ENCODE measurements at regions not wholly inside any gene's neighbourhood (a gene's known extent, or its start where the extent isn't known, plus 50 kb on each side); places are given as distances from the start of the nearest gene placed in this dataset.
"Not testable (repeated sequence)": the region's sequence is repeated elsewhere in the genome, so short reads cannot be mapped to it uniquely, and the experiment has no call there.

GRCh38 chr2:21770787-21771186 lies 647.0 kb downstream of the TDRD15 start:
- no peak for DNase-seq (ENCODE audit: low read depth in 2 of 2, low spot score in 1 of 2)

GRCh38 chr2:21772624-21773023 lies 648.9 kb downstream of the TDRD15 start:
- no peak for DNase-seq (ENCODE audit: low read depth in 2 of 2, low spot score in 1 of 2)

DNA sequence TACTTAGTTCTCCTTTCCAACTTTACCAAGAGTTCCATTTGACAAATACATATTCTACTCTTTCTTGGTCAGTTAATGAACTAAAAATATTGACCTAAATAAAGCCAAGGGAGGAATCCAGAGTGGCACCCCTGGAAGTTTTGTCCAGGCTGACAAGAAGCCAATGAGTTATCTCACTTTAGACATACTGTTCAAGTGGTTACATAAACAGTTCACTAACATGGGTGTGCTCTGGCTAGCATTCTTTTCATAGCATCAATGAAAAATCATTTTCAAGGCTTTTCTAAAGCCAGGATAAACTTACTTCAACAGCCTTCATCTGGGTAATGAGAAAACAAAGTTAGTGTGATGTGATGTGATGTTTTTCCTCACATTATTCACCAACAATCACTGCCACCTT lies 649.4 kb downstream of the TDRD15 start:
- no peak for DNase-seq (ENCODE audit: low read depth in 2 of 2, low spot score in 1 of 2)

DNA sequence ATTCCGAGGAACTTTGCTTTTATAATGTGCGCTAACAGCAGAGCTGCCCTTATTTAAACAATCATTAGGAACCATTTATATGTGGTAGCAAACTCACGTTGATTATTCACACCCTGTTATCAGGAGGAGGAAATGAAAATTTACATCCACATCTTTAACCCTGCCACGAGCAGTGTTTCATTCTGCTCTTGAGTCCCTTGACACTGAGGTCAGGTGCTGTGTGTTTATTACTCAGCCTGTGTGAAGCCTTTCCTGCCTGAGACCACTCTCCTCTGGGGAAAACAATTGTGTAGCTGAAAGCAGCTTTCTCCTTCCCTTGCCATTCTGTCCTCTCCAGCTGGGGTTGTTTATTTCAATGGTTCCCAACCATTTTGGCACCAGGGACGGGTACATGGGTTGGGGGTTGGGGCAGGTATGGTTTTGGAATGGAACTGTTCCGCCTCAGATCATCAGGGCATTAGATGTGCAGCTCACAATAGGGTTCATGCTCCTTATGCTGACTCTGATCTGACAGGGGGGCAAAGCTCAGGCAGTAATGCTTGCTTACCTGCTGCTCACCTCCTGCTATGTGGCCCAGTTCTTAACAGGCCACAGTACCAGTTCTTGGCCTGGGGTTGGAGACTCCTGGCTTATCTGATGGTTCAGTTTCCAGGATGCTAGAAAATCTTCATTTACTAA lies 651.1 kb downstream of the TDRD15 start:
- no peak for DNase-seq (ENCODE audit: low read depth in 2 of 2, low spot score in 1 of 2)

DNA sequence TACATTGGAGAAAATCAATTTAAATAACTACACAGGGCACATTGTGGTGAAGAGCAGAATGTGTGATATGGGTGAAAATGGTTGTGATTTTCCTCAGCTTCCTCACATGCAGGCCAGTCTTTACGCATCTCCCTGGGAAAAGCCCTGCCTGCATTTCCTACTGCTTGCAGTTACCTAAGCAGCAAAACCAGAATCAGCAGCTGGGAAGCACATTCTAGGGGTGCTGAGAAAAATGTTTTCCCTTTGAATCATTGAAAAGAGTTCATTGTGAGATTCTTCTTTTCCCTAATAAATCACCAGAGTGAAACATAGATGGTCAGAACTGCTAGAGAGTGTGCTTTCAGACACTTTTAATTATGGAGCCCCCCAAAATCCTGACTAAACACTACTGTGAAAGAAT lies 656.0 kb downstream of the TDRD15 start:
- no peak for DNase-seq (ENCODE audit: low read depth in 2 of 2, low spot score in 1 of 2)

- DNase-seq (ENCODE audit: low read depth in 2 of 2, low spot score in 1 of 2) = no peak
These were observed 658.2 kb downstream of the TDRD15 start for GRCh38 chr2:21781962-21782361.

DNA sequence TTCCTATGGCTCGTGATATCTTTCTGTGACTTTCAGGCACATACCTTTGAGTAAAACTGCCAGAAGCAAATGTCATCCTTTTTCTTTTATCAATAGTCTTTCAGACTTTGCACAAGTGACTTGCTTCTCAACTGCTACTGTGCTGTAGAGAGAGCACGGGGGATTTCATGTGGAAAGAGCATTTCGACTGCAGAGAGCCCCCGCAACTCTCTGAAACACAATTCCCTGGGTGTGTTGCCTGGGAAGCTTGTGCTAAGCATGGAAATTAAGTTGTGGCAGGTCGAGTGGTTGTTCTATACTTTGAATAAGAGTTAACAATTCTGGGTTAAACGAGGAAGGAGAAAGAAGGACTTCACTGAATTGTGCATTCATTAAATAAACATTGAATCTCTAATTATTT lies 659.1 kb downstream of the TDRD15 start:
- DNase-seq (ENCODE audit: low read depth in 2 of 2, low spot score in 1 of 2) = no peak

DNA sequence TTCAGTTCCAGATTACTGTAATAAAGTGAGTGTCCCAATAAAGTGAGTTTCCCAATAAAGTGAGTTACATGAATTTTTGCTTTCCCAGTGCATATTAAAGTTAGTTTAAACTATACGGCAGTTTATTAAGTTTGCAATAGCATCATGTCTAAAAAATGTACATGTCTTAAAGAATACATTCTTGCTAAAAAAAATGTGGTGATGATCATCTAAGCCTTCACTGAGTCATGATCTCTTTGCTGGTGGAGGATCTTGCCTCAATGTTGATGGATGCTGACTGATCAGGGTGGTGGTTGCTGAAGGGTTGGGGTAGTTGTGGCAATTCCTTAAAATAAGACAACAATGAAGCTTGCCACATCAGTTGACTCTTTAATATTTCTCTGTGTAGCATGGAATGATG lies 664.2 kb downstream of the TDRD15 start:
- no peak for DNase-seq (ENCODE audit: low read depth in 2 of 2, low spot score in 1 of 2)

- DNase-seq (ENCODE audit: low read depth in 2 of 2, low spot score in 1 of 2) = not testable (repeated sequence)
These were observed 666.5 kb downstream of the TDRD15 start for GRCh38 chr2:21790311-21790710.

- DNase-seq (ENCODE audit: low read depth in 2 of 2, low spot score in 1 of 2) = no peak
These were observed 668.8 kb downstream of the TDRD15 start for GRCh38 chr2:21792571-21792970.

- DNase-seq (ENCODE audit: low read depth in 2 of 2, low spot score in 1 of 2) = no peak
These were observed 669.7 kb downstream of the TDRD15 start for GRCh38 chr2:21793461-21793860.

- DNase-seq (ENCODE audit: low read depth in 2 of 2, low spot score in 1 of 2) = no peak
These were observed 670.8 kb downstream of the TDRD15 start for GRCh38 chr2:21794611-21795010.

DNA sequence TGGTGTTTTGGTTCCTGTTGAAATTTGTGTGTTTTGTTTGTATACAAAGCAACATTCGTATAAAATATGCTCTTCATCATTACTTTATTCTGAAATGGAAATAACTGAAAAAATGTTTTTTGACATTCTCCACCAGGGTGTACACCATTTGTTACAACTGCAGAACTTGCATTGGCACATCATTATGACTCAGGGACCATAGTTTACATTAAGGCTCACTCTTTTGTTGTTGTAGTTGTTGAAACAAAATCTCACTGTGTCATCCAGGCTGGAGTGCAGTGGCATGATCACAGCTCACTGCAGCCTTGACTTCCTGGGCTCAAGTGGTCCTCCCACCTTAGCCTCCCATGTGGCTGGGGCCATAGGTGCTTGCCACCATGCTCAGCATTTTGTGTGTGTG lies 676.6 kb downstream of the TDRD15 start:
- no peak for DNase-seq (ENCODE audit: low read depth in 2 of 2, low spot score in 1 of 2)

GRCh38 chr2:21803550-21803949 lies 679.8 kb downstream of the TDRD15 start:
- DNase-seq (ENCODE audit: low read depth in 2 of 2, low spot score in 1 of 2) = no peak

DNA sequence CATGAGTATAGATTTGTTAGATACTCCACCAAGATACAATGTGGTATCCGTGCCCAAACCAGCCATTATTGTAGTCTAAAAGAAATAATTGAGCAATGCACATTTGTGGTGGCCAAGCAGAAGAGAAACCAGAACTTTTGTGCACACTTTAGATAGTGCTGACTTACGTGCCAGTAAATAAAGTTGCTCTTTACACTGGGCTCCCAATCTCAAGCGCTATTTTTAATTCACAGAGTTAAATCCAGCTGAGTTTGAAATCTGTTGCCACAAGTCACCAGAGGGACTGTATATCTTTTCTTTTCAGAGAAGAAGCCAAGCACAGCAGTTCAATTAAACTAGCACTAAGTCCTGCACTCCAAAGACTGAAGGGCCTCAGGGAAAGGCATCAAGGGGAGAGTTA lies 680.4 kb downstream of the TDRD15 start:
- DNase-seq (ENCODE audit: low read depth in 2 of 2, low spot score in 1 of 2) = no peak

GRCh38 chr2:21811541-21811940 lies 687.8 kb downstream of the TDRD15 start:
- no peak for DNase-seq (ENCODE audit: low read depth in 2 of 2, low spot score in 1 of 2)

DNA sequence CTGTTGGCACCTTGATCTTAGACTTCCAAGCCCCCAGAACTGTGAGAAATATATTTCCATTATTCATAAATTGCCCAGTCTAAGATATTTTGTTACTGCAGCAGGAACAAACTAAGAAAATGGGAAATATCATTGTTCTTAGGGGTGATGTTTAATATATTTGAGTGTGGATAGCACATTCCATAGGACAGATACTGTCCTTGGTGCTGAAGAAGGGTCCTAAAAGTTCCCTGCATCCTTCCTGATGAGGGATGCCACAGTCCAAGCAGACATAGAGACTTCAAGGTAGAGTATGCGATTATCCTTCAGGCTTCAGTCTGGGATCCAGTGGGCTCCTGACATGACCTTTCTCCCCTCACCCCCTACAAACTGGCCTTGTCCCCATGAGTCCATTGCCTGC lies 689.0 kb downstream of the TDRD15 start:
- no peak for DNase-seq (ENCODE audit: low read depth in 2 of 2, low spot score in 1 of 2)

DNA sequence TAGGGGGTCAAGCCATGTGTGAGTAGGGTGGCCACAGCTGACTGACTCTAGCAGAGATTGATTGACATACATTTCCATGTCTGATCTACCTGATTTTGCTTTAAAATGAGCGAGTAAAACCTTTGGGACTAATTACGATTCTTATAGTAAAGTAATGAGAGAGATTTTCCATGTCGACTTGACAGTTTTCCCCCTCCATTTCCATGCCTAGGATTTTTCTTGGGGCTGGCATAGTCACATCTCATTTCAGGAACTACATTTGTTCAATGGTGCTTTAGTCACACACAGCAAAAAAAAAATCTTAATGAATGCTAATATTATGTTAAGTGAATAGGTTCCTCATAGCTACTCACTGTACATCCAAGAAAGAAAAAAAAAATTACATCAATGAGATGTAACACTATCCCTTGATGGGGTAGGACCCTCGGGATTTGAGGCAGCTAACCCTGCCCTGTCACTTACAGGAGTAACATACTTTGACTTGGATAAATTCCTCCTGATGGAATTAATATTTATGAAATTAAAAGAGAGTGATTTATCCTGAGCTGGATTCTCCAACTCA lies 690.9 kb downstream of the TDRD15 start:
- no peak for DNase-seq (ENCODE audit: low read depth in 2 of 2, low spot score in 1 of 2)

DNA sequence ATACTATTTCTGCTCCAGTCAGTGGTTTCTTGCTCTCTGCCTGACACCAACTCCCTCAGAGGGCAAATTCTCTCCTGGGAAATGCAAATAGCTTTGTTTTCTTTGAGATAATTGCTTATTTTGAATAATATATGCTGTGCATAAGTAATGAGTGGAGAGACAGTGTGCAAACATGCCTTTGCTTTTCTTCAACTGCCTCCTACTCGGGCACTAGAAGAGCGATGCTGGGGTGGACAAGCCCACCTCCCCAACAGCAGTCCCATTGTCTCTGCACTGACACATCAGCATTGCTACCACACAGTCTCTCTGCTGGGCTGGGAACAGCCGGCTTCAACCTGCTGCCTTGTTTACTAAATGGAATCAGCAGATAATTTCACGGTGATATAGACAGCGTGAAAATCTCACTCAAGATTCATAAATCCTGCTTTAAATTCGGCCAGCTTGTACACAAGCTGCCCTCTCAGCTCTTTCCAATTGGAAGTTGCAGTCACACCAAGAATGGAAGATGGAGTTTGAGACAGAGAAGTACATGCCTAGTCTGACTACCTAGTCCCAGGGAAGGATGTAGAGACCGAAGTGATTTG lies 694.5 kb downstream of the TDRD15 start:
- no peak for DNase-seq (ENCODE audit: low read depth in 2 of 2, low spot score in 1 of 2)

- DNase-seq (ENCODE audit: low read depth in 2 of 2, low spot score in 1 of 2) = no peak
These were observed 695.7 kb downstream of the TDRD15 start for GRCh38 chr2:21819454-21819853.

- no peak for DNase-seq (ENCODE audit: low read depth in 2 of 2, low spot score in 1 of 2)
These were observed 696.5 kb downstream of the TDRD15 start for GRCh38 chr2:21820271-21820670.

- DNase-seq (ENCODE audit: low read depth in 2 of 2, low spot score in 1 of 2) = no peak
These were observed 698.0 kb downstream of the TDRD15 start for GRCh38 chr2:21821672-21822227.

GRCh38 chr2:21822505-21822904 lies 698.7 kb downstream of the TDRD15 start:
- DNase-seq (ENCODE audit: low read depth in 2 of 2, low spot score in 1 of 2) = no peak
